ENCODE measurements at regions not wholly inside any gene's neighbourhood (a gene's known extent, or its start where the extent isn't known, plus 50 kb on each side); places are given as distances from the start of the nearest gene placed in this dataset.
"Not testable (repeated sequence)": the region's sequence is repeated elsewhere in the genome, so short reads cannot be mapped to it uniquely, and the experiment has no call there.

DNA sequence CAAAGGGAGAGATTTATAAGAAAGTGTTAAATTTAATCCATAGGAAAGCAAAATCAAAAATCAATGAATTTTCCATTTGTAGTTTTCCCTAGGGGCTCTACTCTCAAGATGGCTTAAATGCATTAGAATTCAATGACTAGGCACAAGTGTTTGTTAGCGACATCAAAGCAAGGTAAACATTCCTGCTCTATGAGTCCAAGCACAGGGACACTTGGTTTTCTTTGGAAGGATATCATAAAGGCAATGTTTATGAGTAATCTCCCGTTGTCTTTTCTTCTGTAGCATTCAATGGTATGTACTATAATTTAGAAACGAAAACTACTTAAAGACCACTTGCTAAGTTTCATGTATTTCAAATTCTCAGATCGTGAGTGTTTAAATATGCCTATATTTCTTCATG, 54.8 kb upstream of the ZNF717 start:
- not testable (repeated sequence) for DNase-seq

DNA sequence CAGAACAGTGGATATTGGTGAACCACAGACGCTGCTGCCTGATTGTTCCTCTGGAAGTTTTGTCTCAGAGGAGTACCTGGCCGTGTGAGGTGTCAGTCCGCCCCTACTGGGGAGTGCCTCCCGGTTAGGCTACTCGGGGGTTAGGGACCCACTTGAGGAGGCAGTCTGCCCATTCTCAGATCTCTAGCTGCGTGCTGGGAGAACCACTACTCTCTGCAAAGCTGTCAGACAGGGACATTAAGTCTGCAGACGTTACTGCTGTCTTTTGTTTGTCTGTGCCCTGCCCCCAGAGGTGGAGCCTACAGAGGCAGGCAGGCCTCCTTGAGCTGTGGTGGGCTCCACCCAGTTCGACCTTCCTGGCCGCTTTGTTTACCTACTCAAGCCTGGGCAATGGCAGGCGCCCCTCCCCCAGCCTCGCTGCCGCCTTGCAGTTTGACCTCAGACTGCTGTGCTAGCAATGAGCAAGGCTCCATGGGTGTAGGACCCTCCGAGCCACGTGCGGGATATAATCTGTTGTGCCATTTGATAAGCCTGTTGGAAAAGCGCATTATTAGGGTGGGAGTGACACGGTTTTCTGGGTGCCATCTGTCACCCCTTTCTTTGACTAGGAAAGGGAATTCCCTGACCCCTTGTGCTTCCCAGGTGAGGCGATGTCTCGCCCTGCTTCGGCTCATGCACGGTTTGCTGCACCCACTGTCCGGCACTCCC, 65.1 kb upstream of the ZNF717 start:
- not testable (repeated sequence) for DNase-seq

DNA sequence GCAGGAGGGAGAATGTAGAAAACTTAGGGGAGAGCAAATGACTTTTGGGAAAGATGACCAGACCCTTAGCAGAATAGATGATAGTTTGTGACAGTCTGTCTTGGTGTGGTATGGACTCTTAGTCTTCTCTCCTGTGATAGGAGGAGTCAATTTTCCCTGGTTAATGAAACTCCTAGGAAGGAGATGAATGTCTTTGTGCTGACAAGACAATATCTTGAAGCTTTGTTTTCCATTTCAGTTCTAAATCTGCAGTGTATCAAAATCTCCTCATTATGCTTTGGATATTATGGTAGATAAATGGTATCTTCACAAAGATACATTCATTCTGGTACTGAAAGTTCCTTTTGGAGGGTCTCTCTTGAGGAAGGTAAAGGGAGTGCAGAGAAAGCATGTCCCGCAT, 77.8 kb upstream of the ZNF717 start:
- no peak for DNase-seq

DNA sequence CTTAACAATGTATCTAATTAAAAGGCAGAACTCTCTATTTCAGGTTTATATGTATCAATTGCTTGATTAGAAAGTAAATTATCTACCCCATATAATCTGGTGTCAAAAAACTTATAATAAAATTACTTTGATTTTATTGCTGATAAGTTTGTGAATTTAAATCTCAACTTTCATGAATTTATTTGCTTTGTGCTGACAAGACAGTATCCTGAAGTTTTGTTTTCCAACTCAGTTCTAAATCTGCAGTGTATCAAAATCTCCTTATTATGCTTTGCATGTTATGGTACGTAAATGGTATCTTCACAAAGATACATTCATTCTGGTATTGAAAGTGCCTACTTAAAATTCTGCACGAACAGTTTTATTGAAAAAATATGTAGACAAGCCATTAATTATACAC, 78.5 kb upstream of the ZNF717 start:
- DNase-seq = no peak

DNA sequence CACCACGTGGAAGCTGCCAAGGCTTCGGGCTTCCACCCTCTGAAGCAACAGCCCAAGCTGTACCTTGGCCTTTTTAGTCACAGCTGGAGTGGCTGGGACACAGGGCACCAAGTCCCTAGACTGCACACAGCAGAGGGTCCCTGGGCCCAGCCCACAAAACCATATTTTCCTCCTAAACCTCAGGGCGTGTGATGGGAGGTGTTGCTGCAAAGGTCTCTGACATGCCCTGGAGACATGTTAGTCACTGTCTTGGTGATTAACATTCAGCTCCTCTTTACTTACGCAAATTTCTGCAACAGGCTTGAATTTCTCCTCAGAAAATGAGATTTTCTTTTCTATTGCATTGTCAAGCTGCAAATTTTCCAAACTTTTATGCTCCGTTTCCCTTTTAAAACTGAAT, 98.4 kb upstream of the ZNF717 start:
- DNase-seq = not testable (repeated sequence)

DNA sequence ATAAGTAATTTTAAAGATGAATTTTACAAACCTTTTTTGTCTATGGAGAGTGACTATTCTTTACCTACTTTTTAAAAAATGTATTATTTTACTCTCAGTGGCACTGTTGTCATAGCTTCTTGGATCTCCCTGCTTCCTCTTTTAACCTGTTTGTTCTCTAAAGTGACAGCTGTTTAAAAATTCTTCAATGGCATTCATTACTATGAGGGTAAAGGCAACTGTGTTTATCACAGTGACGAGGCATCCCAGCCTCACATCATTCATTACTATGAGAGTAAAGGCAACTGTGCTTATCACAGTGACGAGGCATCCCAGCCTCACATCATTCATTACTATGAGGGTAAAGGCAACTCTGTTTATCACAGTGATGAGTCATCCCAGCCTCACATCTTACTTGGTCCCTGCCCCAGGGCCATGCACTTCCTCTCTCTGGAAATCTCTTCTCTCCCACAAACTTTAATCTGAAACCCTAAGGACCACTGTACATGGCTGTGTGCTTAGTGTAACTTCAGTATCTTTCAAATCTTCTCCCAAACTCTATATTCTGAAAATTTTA, 101.7 kb upstream of the ZNF717 start:
- DNase-seq = no peak

DNA sequence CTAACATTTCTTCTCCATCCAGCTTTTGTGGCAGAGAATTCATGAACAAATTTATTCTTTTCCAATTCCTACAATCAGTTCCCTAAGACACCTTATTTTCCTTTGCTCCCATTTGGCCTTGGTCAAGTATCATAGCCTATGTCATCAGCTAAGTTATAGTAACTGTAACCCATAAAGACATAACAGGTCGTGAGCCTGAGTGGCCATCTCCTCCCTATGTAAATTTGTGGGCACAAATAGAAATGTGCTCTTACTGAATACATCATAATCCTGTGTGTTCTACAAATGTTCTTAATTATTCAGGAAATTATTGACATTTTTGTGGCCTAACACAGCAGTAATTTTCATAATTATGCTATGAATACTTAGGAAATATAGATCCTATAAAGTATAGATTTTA, 108.9 kb upstream of the ZNF717 start:
- no peak for DNase-seq

DNA sequence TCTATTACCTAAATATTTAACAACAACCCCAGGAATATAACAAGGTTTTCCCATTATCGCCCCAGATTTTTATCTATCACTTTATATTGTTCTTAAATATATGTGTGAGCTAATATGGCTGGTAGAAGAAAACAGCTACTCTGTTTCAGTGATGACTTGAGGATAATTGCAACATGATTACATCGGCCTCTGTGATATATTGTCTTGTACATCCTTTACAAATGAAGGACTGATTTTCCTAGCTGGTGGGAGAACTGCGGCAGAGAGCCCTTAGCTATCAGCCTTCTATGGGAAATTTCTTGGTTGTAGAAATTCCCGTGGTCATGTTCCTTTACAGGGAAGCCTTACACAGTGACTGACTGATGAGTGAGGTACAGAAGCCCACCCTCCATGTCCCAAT, 110.9 kb upstream of the ZNF717 start:
- DNase-seq = no peak

DNA sequence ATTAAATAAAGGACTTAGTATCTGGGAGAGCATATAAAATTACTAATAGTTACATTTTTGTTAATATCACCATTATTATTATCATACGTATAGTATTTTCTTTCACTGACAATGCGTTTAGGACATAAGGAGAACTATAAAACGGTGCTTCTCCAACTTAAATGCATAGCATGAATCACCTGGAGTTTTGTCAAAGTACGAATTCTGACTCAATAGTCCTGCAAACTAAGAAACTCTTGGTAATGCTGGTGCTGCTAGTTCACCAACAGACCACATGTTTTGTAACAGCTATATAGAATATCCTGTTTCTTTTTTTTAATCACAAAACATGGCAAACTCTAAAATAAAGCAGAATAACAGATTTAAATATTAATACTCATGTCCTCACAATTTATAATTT, 116.1 kb upstream of the ZNF717 start:
- DNase-seq = not testable (repeated sequence)

DNA sequence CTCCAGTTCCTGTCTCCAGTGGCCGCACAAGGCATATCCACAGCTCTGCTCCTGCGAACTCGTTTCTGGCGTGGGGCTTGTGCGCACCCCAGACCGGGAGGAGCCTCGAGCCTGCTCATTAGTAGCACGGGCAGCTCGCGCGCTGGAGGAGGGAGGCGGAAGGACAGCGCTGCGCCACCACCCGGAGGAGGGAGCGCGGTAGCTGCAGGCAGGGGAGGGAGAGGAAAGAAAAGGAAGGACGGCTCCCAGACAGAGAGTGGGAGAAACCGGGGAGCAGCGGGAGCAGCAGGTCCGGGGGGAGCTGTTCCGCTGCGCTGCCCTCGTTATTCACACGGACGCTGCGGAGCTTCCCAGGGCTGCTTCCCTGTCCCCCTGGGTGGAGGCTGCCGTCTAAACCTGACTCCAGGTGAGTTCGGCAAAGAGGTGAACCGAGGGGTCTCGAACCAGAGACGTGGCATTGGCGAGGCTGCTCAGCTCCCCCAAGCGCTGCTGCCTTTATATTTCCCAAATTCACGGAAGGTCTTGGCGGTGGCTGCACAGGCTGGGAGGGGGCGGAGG, 121.3 kb upstream of the ZNF717 start:
- peak; percentile 48 for DNase-seq

DNA sequence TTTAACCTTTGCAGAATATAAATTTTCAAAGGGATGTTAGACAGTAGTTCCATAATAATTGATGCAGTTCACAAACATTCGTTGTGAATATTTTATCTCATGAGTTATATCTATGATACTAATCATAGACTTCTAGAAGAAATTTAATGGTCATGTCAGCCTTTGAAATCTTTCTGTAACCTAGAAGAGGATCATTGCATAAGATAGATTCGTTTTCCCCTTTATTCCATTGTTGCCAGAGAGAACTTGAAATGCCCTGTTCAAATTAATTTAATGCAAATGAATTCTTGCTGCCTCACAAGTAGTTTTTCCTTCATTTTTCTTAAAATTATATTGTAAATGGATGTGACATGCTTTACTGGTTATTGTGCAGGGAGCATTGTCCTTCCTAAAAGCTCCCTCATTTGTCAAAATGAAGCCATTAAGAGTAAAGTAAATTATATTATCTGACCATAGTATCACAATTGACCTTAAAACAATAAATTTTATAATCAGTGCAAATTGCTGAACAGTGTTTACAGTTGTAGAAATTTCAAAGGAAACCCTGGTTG, 128.5 kb upstream of the ZNF717 start:
- no peak for DNase-seq

DNA sequence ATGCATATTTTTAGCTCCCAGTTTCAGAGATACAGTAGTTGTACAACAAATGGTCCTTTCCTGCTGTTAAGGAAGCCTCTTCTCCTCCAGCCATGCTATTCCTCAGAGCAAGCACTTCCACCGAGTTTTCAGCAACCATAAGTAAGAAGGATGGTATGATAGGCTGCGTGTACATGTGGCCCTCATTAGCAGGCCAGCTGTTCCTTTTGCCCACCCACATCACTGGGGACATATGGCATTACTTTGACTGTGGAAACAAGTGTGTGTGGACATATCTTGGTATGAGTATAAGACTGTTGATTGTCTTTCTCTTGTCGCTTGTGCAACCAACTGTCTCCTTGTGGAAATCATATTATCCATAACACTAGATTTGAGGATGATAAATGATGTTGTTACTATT, 129.4 kb upstream of the ZNF717 start:
- DNase-seq = not testable (repeated sequence)

DNA sequence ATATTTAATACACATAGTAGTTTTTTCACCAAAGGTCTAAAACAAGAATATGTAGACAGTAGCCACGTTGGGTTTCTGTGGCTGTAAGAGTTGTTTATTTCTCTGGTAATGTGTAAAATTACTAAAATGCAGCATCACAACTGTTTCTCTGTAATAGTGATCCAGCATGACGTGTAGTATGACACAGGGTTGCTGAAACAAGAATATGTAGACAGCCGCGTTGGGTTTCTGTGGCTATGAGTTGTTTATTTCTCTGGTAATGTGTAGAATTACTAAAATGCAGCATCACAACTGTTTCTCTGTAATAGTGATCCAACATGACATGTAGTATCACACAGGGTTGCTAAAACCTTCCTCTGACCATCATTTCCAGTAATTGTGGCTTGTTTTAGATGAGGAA, 153.6 kb upstream of the ZNF717 start:
- no peak for DNase-seq

DNA sequence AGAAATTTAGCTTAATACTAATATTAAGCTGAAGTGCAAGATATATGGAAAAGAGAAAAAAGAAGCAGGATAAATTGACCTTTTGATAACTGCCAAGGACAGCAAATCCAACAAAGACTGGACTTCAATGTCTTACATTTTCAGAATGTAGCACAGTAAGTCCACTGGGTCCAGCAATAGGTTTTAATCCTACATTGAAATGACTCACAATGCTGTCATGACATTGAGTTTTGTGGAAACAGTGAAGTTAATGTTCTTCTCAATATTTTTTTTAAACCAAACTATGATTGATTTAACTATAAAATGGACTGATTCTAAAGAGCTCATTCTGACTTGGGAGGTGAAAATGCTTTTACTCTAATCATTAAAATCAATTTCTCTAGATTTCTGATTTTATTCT, 166.6 kb upstream of the ZNF717 start:
- DNase-seq = no peak

DNA sequence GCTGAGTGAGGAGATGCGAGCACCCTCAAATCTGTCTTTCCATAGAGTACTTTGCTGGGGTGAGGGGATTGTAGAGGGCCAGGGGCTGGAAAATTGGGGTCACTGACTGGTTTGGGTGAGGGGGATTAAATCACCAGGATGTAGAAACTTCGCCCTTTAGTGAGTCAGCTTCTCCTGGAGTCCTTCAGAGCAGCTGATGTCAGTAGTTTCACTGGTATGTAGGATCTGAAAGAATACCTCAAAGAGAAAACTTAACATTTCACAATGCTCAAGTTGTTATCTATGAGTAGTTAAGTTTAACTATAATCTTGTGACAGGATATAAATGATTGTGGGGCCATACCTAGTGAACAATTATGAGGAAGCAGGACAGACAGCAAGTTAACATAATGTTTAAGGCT, 174.7 kb upstream of the ZNF717 start:
- not testable (repeated sequence) for DNase-seq

DNA sequence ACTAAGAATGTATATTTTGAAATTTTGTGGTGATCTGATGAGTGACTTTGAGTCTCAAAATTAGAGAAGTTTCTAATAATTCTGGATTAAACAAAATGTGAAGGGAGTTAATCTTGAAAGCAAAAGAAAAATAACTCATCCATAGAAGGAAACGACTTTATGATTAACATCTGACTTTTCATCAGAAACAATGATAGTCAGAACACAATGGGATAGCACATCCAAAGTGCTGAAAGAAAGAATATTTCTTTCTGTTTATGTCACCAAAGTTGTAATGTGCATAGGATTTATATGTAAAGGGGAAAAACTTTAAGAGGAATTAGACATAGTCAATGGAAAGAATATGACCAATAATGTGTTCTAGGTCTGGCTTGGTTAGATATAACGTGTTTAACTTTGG, 176.7 kb upstream of the ZNF717 start:
- DNase-seq = not testable (repeated sequence)

DNA sequence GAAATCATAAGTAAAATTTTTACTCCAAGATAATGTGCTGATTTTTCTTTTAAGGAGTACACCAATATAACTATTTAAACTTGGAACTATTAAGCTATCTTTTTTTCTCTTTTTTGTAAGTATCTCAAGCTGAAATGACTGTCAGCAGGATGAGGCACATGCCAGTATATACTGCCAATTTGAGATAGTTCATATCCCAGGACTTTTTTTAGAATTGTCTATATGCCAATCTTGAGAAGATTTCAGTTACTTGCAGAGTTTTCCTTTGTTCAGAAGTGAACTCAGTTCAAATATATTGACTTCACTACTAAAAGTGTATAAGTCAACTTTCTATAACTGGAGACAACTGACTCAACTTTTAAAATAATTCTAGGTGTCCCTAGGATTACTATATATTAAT, 181.7 kb upstream of the ZNF717 start:
- no peak for DNase-seq

DNA sequence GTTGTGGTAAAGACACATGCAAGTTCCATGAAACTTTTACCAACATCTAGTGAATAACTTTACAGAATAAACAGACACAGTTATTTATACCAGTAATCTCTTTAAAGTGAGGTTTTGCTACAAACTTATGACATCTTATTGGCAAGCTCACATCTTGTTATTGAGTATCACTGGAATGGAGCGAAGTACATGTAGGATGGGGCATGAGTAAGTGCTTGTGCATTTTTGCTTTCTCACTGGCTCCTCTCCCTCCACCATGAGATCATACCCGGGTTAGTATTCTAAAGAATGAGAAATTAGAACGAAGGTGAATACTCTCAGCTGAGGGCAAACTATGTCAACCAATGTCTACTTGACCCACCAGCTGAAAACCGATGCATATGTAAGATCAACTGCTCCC, 193.3 kb upstream of the ZNF717 start:
- DNase-seq = no peak

DNA sequence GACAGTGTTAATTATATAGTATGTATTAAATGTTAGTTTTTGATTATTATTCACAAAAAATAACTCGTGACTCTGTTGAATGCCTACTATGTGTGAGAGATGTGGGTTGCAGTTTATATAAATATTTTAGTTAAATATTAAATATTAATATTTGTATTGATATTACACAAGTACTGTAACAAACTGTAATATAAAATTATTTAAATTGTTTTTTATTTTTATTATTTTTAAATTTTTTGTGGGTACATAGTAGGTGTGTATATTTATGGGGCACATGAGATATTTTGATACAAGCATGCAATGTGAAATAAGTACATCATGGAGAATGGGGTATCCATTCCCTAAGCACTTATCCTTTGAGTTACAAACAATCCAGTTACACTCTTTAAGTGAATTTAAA, 196.1 kb upstream of the ZNF717 start:
- DNase-seq = no peak

DNA sequence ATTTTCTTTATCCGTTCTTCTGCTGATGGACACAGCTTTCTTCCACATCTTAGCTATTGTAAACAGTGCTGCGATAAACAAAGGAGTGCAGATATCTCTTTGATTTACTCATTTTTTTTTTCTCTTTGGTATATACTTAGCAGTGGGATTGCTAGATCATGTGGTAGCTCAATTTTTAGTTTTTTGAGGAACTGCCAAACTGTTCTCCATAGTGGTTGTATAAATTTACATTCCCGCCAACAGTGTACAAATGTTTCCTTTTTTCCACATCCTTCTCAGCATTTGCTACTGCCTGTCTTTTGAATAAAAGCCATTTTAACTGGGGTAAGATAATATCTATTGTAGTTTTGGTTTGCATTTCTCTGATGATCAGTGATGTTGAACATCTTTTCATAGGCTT, 196.8 kb upstream of the ZNF717 start:
- no peak for DNase-seq

DNA sequence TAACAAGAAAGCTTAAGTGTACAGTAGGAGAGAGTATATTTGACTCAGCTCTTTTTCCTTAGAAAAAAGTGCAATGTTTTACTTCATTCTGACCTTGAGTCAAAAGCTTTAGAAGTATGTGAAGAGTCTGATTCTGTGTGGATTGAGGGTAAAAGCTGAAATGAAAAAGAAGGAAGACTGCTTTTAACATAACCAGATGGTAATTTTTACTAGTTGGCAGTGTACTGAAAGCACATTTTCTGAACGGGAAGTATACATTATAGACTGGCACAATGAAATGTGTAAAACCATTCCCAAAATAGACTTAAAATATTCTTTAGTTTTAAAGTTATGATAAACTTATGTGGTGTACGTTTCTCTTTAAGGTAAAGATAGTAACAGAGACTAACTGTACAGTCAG, 197.8 kb upstream of the ZNF717 start:
- no peak for DNase-seq

DNA sequence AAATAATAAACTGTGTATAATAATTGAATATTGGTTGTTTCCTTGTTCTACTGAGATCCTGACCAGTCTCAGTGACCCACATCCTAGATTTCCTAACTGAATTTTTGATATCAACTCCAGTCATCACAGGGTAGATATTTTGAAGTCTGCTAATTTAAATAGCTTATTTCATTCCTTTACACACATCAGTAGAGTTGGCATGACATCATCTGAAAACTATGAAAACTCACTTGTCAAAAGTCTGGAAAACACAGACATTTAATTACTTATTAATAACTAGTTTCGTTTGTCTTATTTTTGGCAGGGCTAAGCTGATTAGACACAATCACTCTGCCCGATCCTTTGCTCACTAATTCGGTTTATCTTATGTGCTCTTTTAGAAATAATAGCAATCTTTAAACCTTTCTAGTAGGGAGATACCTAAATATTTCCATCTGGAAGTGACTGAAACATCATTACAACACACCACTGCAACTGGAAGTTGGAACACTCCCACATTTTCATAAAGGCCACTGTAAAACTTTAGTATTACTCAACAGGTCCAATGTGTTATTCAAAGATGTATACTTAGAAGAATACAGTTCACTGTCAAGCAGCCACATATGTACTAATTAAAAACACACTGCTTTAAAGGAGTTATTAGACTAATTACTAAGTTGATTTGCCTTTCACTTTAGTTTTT, 198.4 kb upstream of the ZNF717 start:
- no peak for DNase-seq

DNA sequence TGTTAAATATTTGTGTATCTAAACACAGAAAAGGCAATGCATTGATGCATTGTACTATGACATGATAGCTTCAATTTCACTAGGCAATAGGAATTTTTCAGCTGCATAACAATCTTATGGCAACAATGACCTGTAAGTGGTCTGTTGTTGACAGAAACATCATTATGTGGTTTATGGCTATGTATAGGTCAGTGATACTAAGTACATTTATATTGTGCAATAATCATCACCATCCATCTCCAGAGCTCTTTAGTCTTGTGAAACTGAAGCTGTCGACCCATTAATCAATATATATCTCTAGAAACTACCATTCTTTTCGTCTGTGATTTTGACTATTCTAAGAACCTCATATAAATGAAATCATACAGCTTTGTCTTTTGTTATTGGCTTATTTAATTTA, 200.1 kb upstream of the ZNF717 start:
- no peak for DNase-seq

DNA sequence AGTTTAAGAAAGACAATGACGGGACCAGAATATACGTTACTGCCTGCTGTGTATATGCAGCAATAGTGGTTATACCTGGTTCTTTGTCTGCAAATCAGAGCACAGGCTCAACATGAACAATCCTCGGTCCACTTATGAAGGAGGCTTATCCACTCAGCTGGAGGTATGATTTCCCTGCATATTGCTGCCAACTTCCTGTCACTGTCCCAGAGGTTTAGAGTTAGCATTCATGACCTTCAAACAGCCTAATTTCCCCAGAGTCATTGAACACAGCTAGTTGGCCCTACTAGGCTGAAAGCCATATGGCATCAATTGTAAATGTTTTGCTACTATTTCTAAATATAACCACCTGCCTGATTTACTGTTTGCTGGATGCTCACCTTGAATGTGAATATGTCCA, 224.9 kb upstream of the ZNF717 start:
- no peak for DNase-seq
